ENCODE measurements at regions not wholly inside any gene's neighbourhood (a gene's known extent, or its start where the extent isn't known, plus 50 kb on each side); places are given as distances from the start of the nearest gene placed in this dataset.

GRCh38 chr1:99139876-99140275 lies 124.4 kb upstream of the PLPPR4 start:
- Histone ChIP-seq H3K9ac (ENCODE audit: insufficient read depth in 1 of 2, low read depth in 2 of 2, low read length in 2 of 2) (no peak overlapping the region), H3K4me3 (no peak overlapping the region), H2AFZ (ENCODE audit: low read depth, low read length) (no peak overlapping the region), H3K27me3 (ENCODE audit: control insufficient read depth in 2 of 2, insufficient read depth in 2 of 2, low read length in 2 of 2) (no peaks in the 10 kb centered on the region), H3K79me2 (ENCODE audit: control insufficient read depth, insufficient read depth, low read length) (no peaks in the 10 kb centered on the region), H3K4me1 (replicated peaks in 1 of 2; ENCODE audit: control insufficient read depth in 2 of 2, insufficient read depth in 2 of 2, low read length in 2 of 2) (no peaks in the 10 kb centered on the region), H4K20me1 (replicated peaks; ENCODE audit: control insufficient read depth, insufficient read depth, low read length) (no peaks in the 10 kb centered on the region), H3K9me1 (ENCODE audit: control insufficient read depth, insufficient read depth, low read length) (no peaks in the 10 kb centered on the region), H3K9me3 (replicated peaks; ENCODE audit: control insufficient read depth, insufficient read depth, low read depth, low read length) (no peaks in the 10 kb centered on the region), H3K4me2 (ENCODE audit: insufficient read depth, low read length) (no peak overlapping the region), H3K27ac (ENCODE audit: extremely low read depth, low read depth, low read length) (no peak overlapping the region), H3K36me3 (ENCODE audit: control insufficient read depth, insufficient read depth, low read length) (no peaks in the 10 kb centered on the region)
- 0% methylated on average over 5 of the region's 11 CpGs for WGBS (ENCODE audit: insufficient coverage, low coverage, missing lambda C conversion rate)
- no TSS peak for BruUV-seq (replicated peaks)
- intact Hi-C loops (cut with micrococcal nuclease) = no loop called here
- ATAC-seq = no peak
- in situ Hi-C loops (cut with MboI) = no loop called here
- FAIRE-seq = no peak
- TF ChIP-seq HMBOX1 (IDR thresholded peaks at IDR 0.05) (no peak), TBP (optimal IDR thresholded peaks at IDR 0.05; ENCODE audit: low read depth, low read length) (no peak), RAD21 (CRISPR knock-in tag; conservative IDR thresholded peaks at IDR 0.05 in 1 of 2, IDR thresholded peaks at IDR 0.05 in 1 of 2) (no peak), XRCC5 (IDR thresholded peaks at IDR 0.05; ENCODE audit: low read depth, low read length) (no peak), BRD4 (IDR thresholded peaks at IDR 0.05) (no peak), LEF1 (IDR thresholded peaks at IDR 0.05) (no peak), TEAD1 (CRISPR knock-in tag; IDR thresholded peaks at IDR 0.05) (no peak)
- ChIA-PET POLR2A (no interaction called here), CTCF (ENCODE audit: low intra/inter-chr PET ratio) (no interaction called here)
- no peak for DNase-seq (ENCODE audit: extremely low read depth in 1 of 4, low spot score in 3 of 4)

All from K562 (cell line).